T follicular helper cell (primary cell): ENCODE measurements at regions not wholly inside any gene's neighbourhood (a gene's known extent, or its start where the extent isn't known, plus 50 kb on each side); places are given as distances from the start of the nearest gene placed in this dataset.

Experiments
- DNase-seq: peaks from one replicate; pipeline ENCODE4 v3.0.0-alpha.2; 2020; ENCODE audit warnings: low read depth

GRCh38 chr10:124346831-124347230 is 71.9 kb downstream of the OAT start:
- DNase-seq = no peak

- no peak for DNase-seq
Observed at GRCh38 chr10:124345521-124345920, 73.2 kb downstream of the OAT start.

GRCh38 chr10:124344931-124345330 is 73.8 kb downstream of the OAT start:
- DNase-seq = no peak

- DNase-seq = no peak
Observed at GRCh38 chr10:124344266-124344590, 74.5 kb downstream of the OAT start.

- no peak for DNase-seq
Observed at GRCh38 chr10:124343351-124344265, 75.1 kb downstream of the OAT start.

GRCh38 chr10:124342821-124343170 is 75.9 kb downstream of the OAT start:
- DNase-seq = no peak

- DNase-seq = no peak
Observed at GRCh38 chr10:124342136-124342820, 76.4 kb downstream of the OAT start.

GRCh38 chr10:124341768-124342135 is 77.0 kb downstream of the OAT start:
- DNase-seq = no peak

- no peak for DNase-seq
Observed at GRCh38 chr10:124340033-124340760, 78.5 kb downstream of the OAT start.

- DNase-seq = no peak
Observed at GRCh38 chr10:124339119-124340032, 79.3 kb downstream of the OAT start.

- no peak for DNase-seq
Observed at GRCh38 chr10:124338276-124338925, 80.3 kb downstream of the OAT start.

GRCh38 chr10:124336186-124336585 is 82.5 kb downstream of the OAT start:
- no peak for DNase-seq

GRCh38 chr10:124333931-124334330 is 84.8 kb downstream of the OAT start:
- no peak for DNase-seq

GRCh38 chr10:124332426-124332825 is 86.3 kb downstream of the OAT start:
- no peak for DNase-seq

GRCh38 chr10:124329941-124330340 is 88.8 kb downstream of the OAT start:
- no peak for DNase-seq

- DNase-seq = no peak
Observed at GRCh38 chr10:124329362-124329761, 89.4 kb downstream of the OAT start.

- no peak for DNase-seq
Observed at GRCh38 chr10:124328477-124329220, 90.1 kb downstream of the OAT start.

- no peak for DNase-seq
Observed at GRCh38 chr10:124325998-124326636, 92.6 kb downstream of the OAT start.

GRCh38 chr10:124325633-124325914 is 93.1 kb downstream of the OAT start:
- no peak for DNase-seq
